DMS153 treated with DMSO at 0.1 percent for 48 hours (cell line): ENCODE measurements at regions not wholly inside any gene's neighbourhood (a gene's known extent, or its start where the extent isn't known, plus 50 kb on each side); places are given as distances from the start of the nearest gene placed in this dataset.
"Not testable (repeated sequence)": the region's sequence is repeated elsewhere in the genome, so short reads cannot be mapped to it uniquely, and the experiment has no call there.

Experiments
- DNase-seq: peaks from one replicate; lab custom pipeline; 2025; ENCODE audit not compliant: unreplicated experiment; lab: John Stamatoyannopoulos, UW

GRCh38 chr4:163077680-163078079 is 89.0 kb downstream of the NAF1 start:
- no peak for DNase-seq

DNA sequence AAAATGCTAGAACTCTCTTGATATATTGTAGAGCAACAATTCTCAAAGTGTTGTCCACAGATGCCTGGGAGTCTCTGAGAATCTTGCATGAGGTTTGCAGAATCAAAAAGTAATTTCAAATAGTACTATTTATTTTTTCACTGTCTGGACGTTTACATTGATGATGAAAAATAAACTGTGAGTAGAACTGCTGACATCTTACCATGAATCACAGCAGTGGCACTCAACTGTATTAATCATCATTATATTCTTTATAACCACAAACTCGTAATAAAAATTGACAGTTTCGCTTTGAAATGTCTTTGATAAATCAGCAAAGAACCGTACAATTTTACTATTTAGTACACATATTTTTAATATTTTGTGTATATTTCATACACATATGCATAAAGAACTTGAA is 94.5 kb downstream of the NAF1 start:
- DNase-seq: no peak

GRCh38 chr4:163071308-163071707 is 95.4 kb downstream of the NAF1 start:
- DNase-seq: no peak

DNA sequence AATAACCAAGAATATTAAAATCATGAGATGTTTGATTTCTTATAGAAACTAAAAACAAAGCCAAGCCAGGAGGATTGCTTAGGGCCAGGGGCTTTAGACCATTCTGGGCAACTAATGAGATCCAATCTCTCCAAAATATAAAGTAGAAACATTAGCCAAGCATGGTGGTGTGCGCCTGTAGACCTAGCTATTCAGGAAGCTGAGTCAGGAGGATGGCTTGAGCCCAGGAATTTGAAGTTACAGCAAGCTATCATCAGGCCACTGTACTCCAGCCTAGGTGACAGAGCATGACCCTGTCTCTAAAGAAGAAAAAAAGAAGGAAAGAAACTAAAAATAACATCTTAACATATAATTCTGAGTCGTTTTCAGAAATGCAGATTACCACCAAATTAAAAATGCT is 96.7 kb downstream of the NAF1 start:
- DNase-seq: no peak

- DNase-seq: no peak
These were observed 102.8 kb downstream of the NAF1 start for GRCh38 chr4:163063891-163064290.

DNA sequence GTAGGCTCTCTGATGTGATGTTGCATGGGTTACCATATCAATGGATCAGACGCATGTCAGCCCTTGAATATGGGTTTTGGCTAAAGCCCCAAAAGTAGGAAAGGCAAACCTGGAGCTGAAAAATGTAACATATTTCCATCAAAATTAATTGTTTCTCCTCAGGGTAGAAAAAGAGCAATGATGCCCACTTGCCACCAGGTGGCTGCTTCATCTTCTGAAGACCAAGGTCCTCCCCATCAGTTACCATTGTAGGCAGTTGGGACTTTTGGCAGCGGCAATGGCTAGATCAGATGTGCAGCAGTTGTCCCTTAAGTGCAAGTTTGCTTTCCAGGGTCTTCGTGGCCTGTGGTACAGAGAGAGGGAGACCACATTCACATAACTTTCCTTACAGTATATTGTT is 118.2 kb downstream of the NAF1 start:
- DNase-seq: no peak

GRCh38 chr4:163042306-163042705 is 124.4 kb downstream of the NAF1 start:
- no peak for DNase-seq

GRCh38 chr4:163017135-163017534 is 149.6 kb downstream of the NAF1 start:
- no peak for DNase-seq

DNA sequence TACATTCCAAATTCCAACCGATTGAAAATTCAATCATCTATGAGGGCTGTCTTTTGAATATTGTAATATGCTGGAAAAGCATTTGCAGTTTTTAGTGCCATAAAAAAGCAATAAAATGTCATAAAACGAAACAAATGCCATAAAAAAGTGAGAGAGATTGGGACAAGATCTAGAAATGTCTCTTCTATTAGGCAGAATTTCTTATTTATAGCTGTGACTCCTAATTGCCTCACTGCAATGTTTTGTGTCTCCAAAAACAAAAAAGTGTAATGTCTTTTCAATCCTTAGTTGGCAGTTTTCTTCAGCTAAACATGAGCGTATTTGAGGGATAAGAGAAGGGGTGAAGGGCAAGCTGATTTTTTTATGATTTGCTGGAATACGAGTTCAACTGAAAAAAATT is 153.9 kb downstream of the NAF1 start:
- DNase-seq: no peak

DNA sequence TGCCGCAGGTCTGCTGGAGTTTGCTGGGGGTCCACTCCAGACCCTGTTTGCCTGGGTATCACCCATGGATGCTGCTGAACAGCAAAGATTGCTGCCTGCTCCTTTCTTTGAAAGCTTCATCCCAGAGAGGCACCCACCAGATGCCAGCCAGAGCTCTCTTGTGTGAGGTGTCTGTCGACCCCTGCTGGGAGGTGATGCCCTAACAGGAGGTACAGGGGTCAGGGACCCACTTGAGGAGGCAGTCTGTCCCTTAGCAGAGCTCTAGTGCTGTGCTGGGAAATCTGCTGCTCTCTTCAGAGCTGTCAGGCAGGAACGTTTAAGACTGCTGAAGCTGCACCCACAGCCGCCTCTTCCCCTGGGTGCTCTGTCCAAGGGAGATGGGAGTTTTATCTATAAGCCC is 162.7 kb downstream of the NAF1 start:
- DNase-seq: no peak

DNA sequence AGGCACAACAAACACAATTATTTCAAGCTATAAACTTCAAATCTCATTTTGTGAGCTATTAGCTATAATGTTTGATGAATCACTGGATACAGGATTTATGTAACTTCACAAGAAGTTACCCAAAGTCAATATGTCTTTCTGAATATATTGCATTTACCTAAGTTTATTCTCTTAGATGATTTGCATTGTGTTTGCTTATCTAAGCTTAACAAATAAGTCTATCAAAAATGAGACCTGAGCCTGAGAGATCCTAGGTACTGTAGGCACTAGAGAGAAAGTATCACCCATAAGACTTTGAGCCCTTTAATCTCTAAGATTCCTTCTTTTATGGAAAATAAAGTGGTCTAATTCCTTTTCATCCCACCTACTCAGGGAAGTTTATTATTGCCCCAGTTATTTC is 178.2 kb downstream of the NAF1 start:
- no peak for DNase-seq

- no peak for DNase-seq
These were observed 181.6 kb downstream of the NAF1 start for GRCh38 chr4:162985131-162985530.

DNA sequence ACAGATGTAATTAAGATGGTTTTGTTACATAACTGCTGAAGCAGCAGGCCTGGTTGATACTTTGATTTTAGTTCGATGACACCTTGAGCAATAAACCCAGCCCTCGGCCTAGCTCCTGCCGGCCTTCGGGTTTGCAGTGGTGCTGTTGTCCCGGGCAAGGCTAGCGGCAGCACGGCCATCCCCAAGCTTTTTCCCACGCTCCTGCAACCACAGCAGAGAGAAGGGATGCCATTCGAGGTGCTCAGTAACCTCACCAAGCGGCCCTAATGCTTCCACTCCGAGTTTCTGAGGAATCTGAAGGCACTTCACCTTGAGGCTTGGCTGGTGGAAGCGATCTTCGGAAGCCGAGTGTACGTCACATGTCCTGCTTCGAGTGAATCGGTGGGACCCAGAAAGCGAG is 182.1 kb downstream of the NAF1 start:
- no peak for DNase-seq

GRCh38 chr4:162981823-162982222 is 184.9 kb downstream of the NAF1 start:
- no peak for DNase-seq

- DNase-seq: no peak
These were observed 188.3 kb downstream of the NAF1 start for GRCh38 chr4:162978398-162978797.

GRCh38 chr4:162977788-162978187 is 188.9 kb downstream of the NAF1 start:
- no peak for DNase-seq

- DNase-seq: no peak
These were observed 193.9 kb downstream of the NAF1 start for GRCh38 chr4:162972661-162973330.

DNA sequence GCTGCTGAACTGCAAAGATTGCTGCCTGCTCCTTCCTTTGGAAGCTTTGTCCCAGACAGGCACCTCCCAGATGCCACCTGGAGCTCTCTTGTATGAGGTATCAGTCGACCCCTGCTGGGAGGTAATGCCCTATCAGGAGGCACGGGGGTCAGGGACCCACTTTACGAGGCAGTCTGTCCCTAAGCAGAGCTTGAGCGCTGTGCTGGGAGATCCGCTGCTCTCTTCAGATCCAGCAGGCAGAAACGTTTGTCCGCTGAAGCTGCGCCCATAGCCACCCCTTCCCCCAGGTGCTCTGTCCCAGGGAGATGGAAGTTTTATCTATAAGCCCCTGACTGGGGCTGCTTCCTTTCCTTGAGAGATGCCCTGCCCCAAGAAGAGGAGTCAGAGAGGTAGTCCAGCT is 197.5 kb downstream of the NAF1 start:
- no peak for DNase-seq

- not testable (repeated sequence) for DNase-seq
These were observed 200.7 kb downstream of the NAF1 start for GRCh38 chr4:162965978-162966377.

- no peak for DNase-seq
These were observed 207.6 kb downstream of the NAF1 start for GRCh38 chr4:162959046-162959445.

GRCh38 chr4:162957521-162958143 is 209.1 kb downstream of the NAF1 start:
- no peak for DNase-seq

- DNase-seq: no peak
These were observed 211.7 kb downstream of the NAF1 start for GRCh38 chr4:162954976-162955375.

DNA sequence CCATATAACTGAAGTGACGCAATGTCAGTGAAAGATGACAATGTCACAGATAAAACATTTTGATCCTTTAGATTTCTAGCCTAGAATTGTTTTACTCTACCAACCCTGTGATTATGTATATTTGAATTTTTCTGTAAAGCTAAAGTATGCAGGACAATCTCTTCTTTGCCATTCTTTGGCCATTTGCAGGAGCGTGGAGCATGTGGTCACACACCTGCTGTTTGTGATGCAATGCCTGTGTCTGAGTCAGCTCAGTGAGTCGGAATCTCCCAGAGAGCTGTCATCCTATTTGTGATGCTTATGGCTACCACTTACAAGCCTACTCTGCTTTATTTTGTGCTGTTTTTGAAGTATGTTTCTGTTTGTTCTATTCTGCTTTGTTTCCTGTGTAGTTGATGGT is 214.5 kb downstream of the NAF1 start:
- DNase-seq: no peak
